HFFc6 (cell line): ENCODE measurements at regions not wholly inside any gene's neighbourhood (a gene's known extent, or its start where the extent isn't known, plus 50 kb on each side); places are given as distances from the start of the nearest gene placed in this dataset.

ENCODE experiments used
- DNase-seq: peaks from one replicate; pipeline ENCODE4 v3.0.0-alpha.2; 2018
- H3K27ac Mint-ChIP-seq: 2 replicates; pipeline ENCODE4 v1.8.0; 2020; ENCODE audit warnings: mild to moderate bottlenecking, mixed read lengths
- H3K27me3 Mint-ChIP-seq: 2 replicates; pipeline ENCODE4 v1.8.0; 2021; ENCODE audit warnings: mild to moderate bottlenecking, moderate library complexity, mixed read lengths; ENCODE audit not compliant: insufficient read depth
- H3K36me3 Mint-ChIP-seq: 2 replicates; pipeline ENCODE4 v1.8.0; 2021; ENCODE audit warnings: low read depth, mixed read lengths
- H3K4me1 Mint-ChIP-seq: 2 replicates; pipeline ENCODE4 v1.8.0; 2020; ENCODE audit warnings: low read depth, mixed read lengths
- H3K4me3 Mint-ChIP-seq: 2 replicates; pipeline ENCODE4 v1.8.0; 2020; ENCODE audit warnings: mild to moderate bottlenecking, moderate library complexity, mixed read lengths
- H3K9me3 Mint-ChIP-seq: 2 replicates; pipeline ENCODE4 v1.8.0; 2020; ENCODE audit warnings: mild to moderate bottlenecking, mixed read lengths
- TF ChIP-seq, protein P1 (sequence below): fragments of 200-600 bp; sonication (generic); IDR thresholded peaks from 2 replicates; pipeline ENCODE4 v1.5.0; 2021; ENCODE audit warnings: antibody characterized with exemption, mild to moderate bottlenecking

DNA sequence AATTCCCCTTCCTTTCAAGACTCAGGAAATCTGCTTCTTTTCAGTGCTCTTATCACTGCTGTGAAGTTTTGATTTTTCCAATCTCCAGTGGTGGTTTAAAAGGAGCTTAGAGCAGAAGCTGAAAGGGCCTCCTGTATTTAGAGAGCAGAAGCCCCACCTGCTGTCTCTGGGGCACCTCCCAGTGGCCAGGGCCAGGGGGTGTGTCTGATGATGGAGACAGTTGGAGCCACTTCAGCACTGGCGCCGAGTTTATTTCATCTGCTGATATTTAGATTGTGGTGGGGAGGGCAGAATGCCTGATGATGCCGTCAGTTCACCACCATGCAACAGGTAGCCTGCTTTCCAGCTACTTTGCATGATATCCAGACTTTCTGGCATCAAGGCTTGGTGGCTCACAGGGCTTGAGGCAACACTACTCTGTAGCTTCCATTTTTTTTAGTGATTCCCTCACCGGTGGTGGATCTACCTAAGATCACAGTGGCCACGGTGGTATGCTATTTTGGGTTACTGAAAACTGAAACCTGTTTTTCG lies 371.9 kb downstream of the KCNRG start:
- Mint-ChIP-seq H3K36me3 (no peaks in the 10 kb centered on the region), H3K4me1 (no peaks in the 10 kb centered on the region), H3K9me3 (no peaks in the 10 kb centered on the region), H3K27me3 (peaks cover 22% of the 10 kb centered on the region), H3K27ac (no peak overlapping the region), H3K4me3 (no peak overlapping the region)
- no peak for DNase-seq
- TF ChIP-seq, protein P1, sequence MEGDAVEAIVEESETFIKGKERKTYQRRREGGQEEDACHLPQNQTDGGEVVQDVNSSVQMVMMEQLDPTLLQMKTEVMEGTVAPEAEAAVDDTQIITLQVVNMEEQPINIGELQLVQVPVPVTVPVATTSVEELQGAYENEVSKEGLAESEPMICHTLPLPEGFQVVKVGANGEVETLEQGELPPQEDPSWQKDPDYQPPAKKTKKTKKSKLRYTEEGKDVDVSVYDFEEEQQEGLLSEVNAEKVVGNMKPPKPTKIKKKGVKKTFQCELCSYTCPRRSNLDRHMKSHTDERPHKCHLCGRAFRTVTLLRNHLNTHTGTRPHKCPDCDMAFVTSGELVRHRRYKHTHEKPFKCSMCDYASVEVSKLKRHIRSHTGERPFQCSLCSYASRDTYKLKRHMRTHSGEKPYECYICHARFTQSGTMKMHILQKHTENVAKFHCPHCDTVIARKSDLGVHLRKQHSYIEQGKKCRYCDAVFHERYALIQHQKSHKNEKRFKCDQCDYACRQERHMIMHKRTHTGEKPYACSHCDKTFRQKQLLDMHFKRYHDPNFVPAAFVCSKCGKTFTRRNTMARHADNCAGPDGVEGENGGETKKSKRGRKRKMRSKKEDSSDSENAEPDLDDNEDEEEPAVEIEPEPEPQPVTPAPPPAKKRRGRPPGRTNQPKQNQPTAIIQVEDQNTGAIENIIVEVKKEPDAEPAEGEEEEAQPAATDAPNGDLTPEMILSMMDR = no peak

- H3K4me3 Mint-ChIP-seq = no peak overlapping the region
- H3K27ac Mint-ChIP-seq = no peak overlapping the region
- H3K36me3 Mint-ChIP-seq = no peaks in the 10 kb centered on the region
- H3K9me3 Mint-ChIP-seq = no peaks in the 10 kb centered on the region
- no peaks in the 10 kb centered on the region for H3K4me1 Mint-ChIP-seq
- no peak for DNase-seq
- TF ChIP-seq, protein P1 = no peak
- peaks cover 19% of the 10 kb centered on the region for H3K27me3 Mint-ChIP-seq
Measured at GRCh38 chr13:50388481-50388880, 373.2 kb downstream of the KCNRG start.

GRCh38 chr13:50389726-50390125 lies 374.5 kb downstream of the KCNRG start:
- Mint-ChIP-seq H3K36me3 (no peaks in the 10 kb centered on the region), H3K27me3 (peaks cover 20% of the 10 kb centered on the region)
- TF ChIP-seq, protein P1 = no peak

DNA sequence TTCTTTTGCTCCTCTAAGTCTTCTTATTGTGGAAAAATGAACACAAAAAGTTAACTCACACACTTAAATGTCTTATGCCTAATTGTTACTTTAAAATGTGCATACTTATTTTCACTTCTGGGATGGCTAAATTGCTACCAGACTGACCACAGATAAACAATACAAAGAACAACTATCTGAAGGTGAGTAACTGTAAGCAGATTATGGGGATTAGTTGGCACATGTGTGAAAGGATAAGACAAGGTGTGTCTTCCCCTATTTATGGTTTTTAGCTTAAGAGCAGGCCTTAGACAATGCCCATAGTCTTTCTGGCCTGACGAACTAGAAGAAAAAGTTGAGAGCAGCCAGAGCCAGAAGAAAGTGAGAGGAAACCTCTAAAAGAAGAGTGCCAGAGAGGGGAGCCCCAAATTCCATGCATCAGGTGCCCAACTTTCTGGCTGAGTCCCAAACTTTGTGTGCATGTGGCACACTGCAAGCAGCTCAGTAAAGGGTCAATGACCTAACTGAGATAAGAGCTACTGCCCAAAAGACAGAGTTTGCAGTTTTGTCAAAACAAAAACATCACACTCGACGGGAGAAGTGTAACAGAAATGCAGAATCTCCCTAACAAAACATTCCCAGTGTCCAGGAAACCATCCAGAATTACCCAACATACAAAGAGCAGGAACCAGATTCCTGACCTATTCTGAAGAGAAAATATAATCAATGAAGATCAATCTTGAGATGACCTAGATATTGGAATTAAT lies 375.4 kb downstream of the KCNRG start:
- Mint-ChIP-seq H3K4me1 (no peaks in the 10 kb centered on the region), H3K27ac (no peak overlapping the region), H3K9me3 (no peaks in the 10 kb centered on the region), H3K36me3 (no peaks in the 10 kb centered on the region), H3K27me3 (peaks cover 20% of the 10 kb centered on the region), H3K4me3 (no peak overlapping the region)
- TF ChIP-seq, protein P1 = no peak
- DNase-seq = no peak

More at GRCh38 chr13:50389726-50390125, 374.5 kb downstream of the KCNRG start:
- Mint-ChIP-seq H3K4me3 (no peak overlapping the region), H3K27ac (no peak overlapping the region), H3K4me1 (no peaks in the 10 kb centered on the region), H3K9me3 (no peaks in the 10 kb centered on the region)
- no peak for DNase-seq

- no peaks in the 10 kb centered on the region for H3K9me3 Mint-ChIP-seq
- H3K36me3 Mint-ChIP-seq = no peaks in the 10 kb centered on the region
- H3K4me1 Mint-ChIP-seq = no peaks in the 10 kb centered on the region
- peaks cover 16% of the 10 kb centered on the region for H3K27me3 Mint-ChIP-seq
- TF ChIP-seq, protein P1 = no peak
- H3K27ac Mint-ChIP-seq = no peak overlapping the region
- DNase-seq = no peak
- no peak overlapping the region for H3K4me3 Mint-ChIP-seq
Measured at GRCh38 chr13:50392977-50393376, 377.7 kb downstream of the KCNRG start.
